Liver (tissue), 8 donors: ENCODE measurements at regions not wholly inside any gene's neighbourhood (a gene's known extent, or its start where the extent isn't known, plus 50 kb on each side); places are given as distances from the start of the nearest gene placed in this dataset.

Source experiments
- DNase-seq: peaks from one replicate; pipeline ENCODE4 v3.0.0-alpha.2; 2017; ENCODE audit warnings: low spot score
- H3K27ac ChIP-seq, 2 donors: one replicate each; pipeline ENCODE4 v1.7.0; 2013; ENCODE audit warnings: inconsistent platforms in 2 of 2, low read length in 2 of 2, control low read depth in 1 of 2, low read depth in 1 of 2, mild to moderate bottlenecking in 1 of 2
- H3K27me3 ChIP-seq, 4 donors: one replicate each; pipeline versions ENCODE4 v1.6.1 to v1.7.0; 2013; ENCODE audit warnings: low read length in 3 of 4, inconsistent platforms in 1 of 4, mild to moderate bottlenecking in 1 of 4, moderate library complexity in 1 of 4; ENCODE audit not compliant: control insufficient read depth in 4 of 4, insufficient read depth in 4 of 4
- H3K36me3 ChIP-seq, 4 donors: one replicate each; pipeline versions ENCODE4 v1.6.1 to v1.7.0; 2013; ENCODE audit warnings: low read length in 3 of 4, mild to moderate bottlenecking in 3 of 4, low read depth in 1 of 4, moderate library complexity in 1 of 4; ENCODE audit not compliant: control insufficient read depth in 4 of 4, insufficient read depth in 3 of 4
- H3K4me1 ChIP-seq, 4 donors: one replicate each; pipeline versions ENCODE4 v1.6.1 to v1.7.0; 2013; ENCODE audit warnings: low read length in 3 of 4, mild to moderate bottlenecking in 3 of 4, moderate library complexity in 1 of 4; ENCODE audit not compliant: control insufficient read depth in 4 of 4, insufficient read depth in 4 of 4
- H3K4me3 ChIP-seq, 3 donors: one replicate each; pipeline versions ENCODE4 v1.6.1 to v1.7.0; 2013; ENCODE audit warnings: low read length in 3 of 3, control low read depth in 1 of 3, low read depth in 1 of 3, mild to moderate bottlenecking in 1 of 3
- H3K9ac ChIP-seq, 2 donors: one replicate each; pipeline ENCODE4 v1.7.0; 2013; ENCODE audit warnings: low read length in 2 of 2, mild to moderate bottlenecking in 2 of 2, moderate library complexity in 2 of 2, control low read depth in 1 of 2, low read depth in 1 of 2
- H3K9me3 ChIP-seq, 4 donors: one replicate each; pipeline versions ENCODE4 v1.6.1 to v1.7.0; 2013; ENCODE audit warnings: low read length in 3 of 4; ENCODE audit not compliant: control insufficient read depth in 4 of 4
- ATF3 ChIP-seq: IDR thresholded peaks from 2 replicates; pipeline ENCODE4 v1.6.1; 2016; ENCODE audit warnings: antibody characterized with exemption
- CTCF ChIP-seq: fragments of 150-350 bp; IDR thresholded peaks from 2 replicates; pipeline ENCODE4 v1.5.1; 2017; ENCODE audit warnings: improper control_type of control experiment, low read depth, low read length; ENCODE audit not compliant: missing input control
- FOXA1 ChIP-seq: IDR thresholded peaks from 2 replicates; pipeline ENCODE4 v1.6.1; 2016; ENCODE audit warnings: antibody characterized with exemption
- FOXA2 ChIP-seq: IDR thresholded peaks from 2 replicates; pipeline ENCODE4 v1.6.1; 2016; ENCODE audit warnings: antibody characterized with exemption
- GABPA ChIP-seq, 2 donors: IDR thresholded peaks in 1 of 2; conservative IDR thresholded peaks in 1 of 2; 2 replicates each; pipeline ENCODE4 v1.6.1; 2016; ENCODE audit warnings: antibody characterized with exemption in 2 of 2, mild to moderate bottlenecking in 1 of 2, moderate library complexity in 1 of 2
- HNF4A ChIP-seq, 2 donors: conservative IDR thresholded peaks; 2 replicates each; pipeline ENCODE4 v1.6.1; 2016; ENCODE audit warnings: antibody characterized with exemption in 2 of 2, mild to moderate bottlenecking in 2 of 2
- HNF4G ChIP-seq: IDR thresholded peaks from 2 replicates; pipeline ENCODE4 v1.6.1; 2016; ENCODE audit warnings: antibody characterized with exemption
- JUND ChIP-seq, 2 donors: IDR thresholded peaks; 2 replicates each; pipeline ENCODE4 v1.6.1; 2016; ENCODE audit warnings: antibody characterized with exemption in 2 of 2
- MAX ChIP-seq: IDR thresholded peaks from 2 replicates; pipeline ENCODE4 v1.6.1; 2016; ENCODE audit warnings: antibody characterized with exemption
- NR2F2 ChIP-seq: IDR thresholded peaks from 2 replicates; pipeline ENCODE4 v1.6.1; 2016; ENCODE audit warnings: antibody characterized with exemption
- RAD21 ChIP-seq, 2 donors: IDR thresholded peaks; 2 replicates each; pipeline ENCODE4 v1.6.1; 2016; ENCODE audit warnings: antibody characterized with exemption in 2 of 2, mild to moderate bottlenecking in 2 of 2
- REST ChIP-seq: IDR thresholded peaks from 2 replicates; pipeline ENCODE4 v1.6.1; 2016; ENCODE audit warnings: antibody characterized with exemption, mild to moderate bottlenecking
- RXRA ChIP-seq, 2 donors: IDR thresholded peaks; 2 replicates each; pipeline ENCODE4 v1.6.1; 2017 to 2018; ENCODE audit warnings: antibody characterized with exemption in 2 of 2, mild to moderate bottlenecking in 1 of 2
- SP1 ChIP-seq: IDR thresholded peaks from 2 replicates; pipeline ENCODE4 v1.6.1; 2018; ENCODE audit warnings: antibody characterized with exemption, mild to moderate bottlenecking
- TAF1 ChIP-seq: conservative IDR thresholded peaks from 2 replicates; pipeline ENCODE4 v1.6.1; 2016; ENCODE audit warnings: antibody characterized with exemption, mild to moderate bottlenecking
- YY1 ChIP-seq: IDR thresholded peaks from 2 replicates; pipeline ENCODE4 v1.6.1; 2016; ENCODE audit warnings: antibody characterized with exemption, mild to moderate bottlenecking
- ZBTB33 ChIP-seq: IDR thresholded peaks from 2 replicates; pipeline ENCODE4 v1.6.1; 2016; ENCODE audit warnings: antibody characterized with exemption
- WGBS: extraction: QIAGEN DNeasy Blood & Tissue Kit; methylation state at CpG from one replicate; pipeline ENCODE4 v1.1.7; 2013; 5-methylcytosine and 5-hydroxymethylcytosine counted together
- donor health status: healthy.
- donor health status: healthy.
- donor health status: healthy.
- donor health status: healthy.
- donor health status: healthy.

GRCh38 chr2:145617420-145617819, 1097.5 kb upstream of the ZEB2 start:
- Histone ChIP-seq H3K4me3 (no peak overlapping the region), H3K27me3 (no peaks in the 10 kb centered on the region), H3K9ac (no peak overlapping the region), H3K4me1 (no peaks in the 10 kb centered on the region), H3K36me3 (no peaks in the 10 kb centered on the region), H3K9me3 (no peaks in the 10 kb centered on the region), H3K27ac (no peak overlapping the region)
- no peak for DNase-seq
- WGBS, result 67% methylated on average over 1 of the region's 1 CpG
- TF ChIP-seq SP1, result no peak
- no peak for TF ChIP-seq TAF1
- no peak for TF ChIP-seq ZBTB33
- TF ChIP-seq GABPA (IDR thresholded peaks at IDR 0.05 in 1 of 2, conservative IDR thresholded peaks at IDR 0.05 in 1 of 2), result no peak
- TF ChIP-seq JUND (IDR thresholded peaks at IDR 0.05), result no peak
- TF ChIP-seq RAD21 (IDR thresholded peaks at IDR 0.05), result no peak
- TF ChIP-seq FOXA1, result no peak
- TF ChIP-seq YY1, result no peak
- no peak for TF ChIP-seq RXRA (IDR thresholded peaks at IDR 0.05)
- TF ChIP-seq HNF4G, result no peak
- TF ChIP-seq CTCF, result no peak
- no peak for TF ChIP-seq FOXA2
- TF ChIP-seq NR2F2, result no peak
- no peak for TF ChIP-seq MAX

- no peak for DNase-seq
- Histone ChIP-seq H3K9me3 (no peaks in the 10 kb centered on the region), H3K9ac (no peak overlapping the region), H3K36me3 (no peaks in the 10 kb centered on the region), H3K4me3 (no peak overlapping the region), H3K4me1 (no peaks in the 10 kb centered on the region), H3K27ac (no peak overlapping the region), H3K27me3 (no peaks in the 10 kb centered on the region)
- TF ChIP-seq NR2F2, result no peak
- no peak for TF ChIP-seq YY1
- TF ChIP-seq FOXA2, result no peak
- TF ChIP-seq RXRA (IDR thresholded peaks at IDR 0.05), result no peak
- no peak for TF ChIP-seq FOXA1
- no peak for TF ChIP-seq MAX
- no peak for TF ChIP-seq ATF3
- no peak for TF ChIP-seq HNF4A (conservative IDR thresholded peaks at IDR 0.05)
- TF ChIP-seq RAD21 (IDR thresholded peaks at IDR 0.05), result no peak
- no peak for TF ChIP-seq TAF1
- TF ChIP-seq REST, result no peak
- TF ChIP-seq SP1, result no peak
- WGBS, result 81% methylated on average over 4 of the region's 4 CpGs
These were observed 1095.7 kb upstream of the ZEB2 start for GRCh38 chr2:145615626-145616025.
